H1 (cell line): ENCODE measurements at regions not wholly inside any gene's neighbourhood (a gene's known extent, or its start where the extent isn't known, plus 50 kb on each side); places are given as distances from the start of the nearest gene placed in this dataset.

Source experiments
- CTCF ChIA-PET: fragments of 300-600 bp; sonication (Branson Sonifier 250); formaldehyde crosslinking; loops from one replicate; lab custom pipeline; 2021; ENCODE audit not compliant: partially characterized antibody; lab: Charles Lee
- POLR2A ChIA-PET: fragments of 300-600 bp; sonication (Branson Sonifier 250); formaldehyde crosslinking; loops from one replicate; lab custom pipeline; 2021; ENCODE audit warnings: inconsistent platforms; ENCODE audit not compliant: partially characterized antibody; lab: Charles Lee
- DNase-seq, 2 experiments: peaks; one replicate each; pipeline versions ENCODE4 v3.0.0 to v3.0.0-alpha.2; 2010 to 2022; ENCODE audit warnings: low spot score in 2 of 2, low read depth in 1 of 2, mixed read lengths in 1 of 2
- FAIRE-seq: peaks from 2 replicates; lab custom pipeline; 2011; peaks lifted over from hg19 to GRCh38; lab: Jason Lieb, UNC
- H2AFZ ChIP-seq: 2 replicates; pipeline ENCODE4 v1.8.1; 2012; ENCODE audit warnings: low read length, inconsistent platforms
- H2AK5ac ChIP-seq: 2 replicates; pipeline ENCODE4 v1.6.1; 2013; ENCODE audit warnings: low read depth, low read length
- H2BK120ac ChIP-seq: replicated peaks from 2 replicates; pipeline ENCODE3; 2013; ENCODE audit warnings: low read depth, low read length, inconsistent platforms
- H2BK12ac ChIP-seq: 2 replicates; pipeline ENCODE4 v1.6.1; 2013; ENCODE audit warnings: low read depth, low read length
- H2BK15ac ChIP-seq: 2 replicates; pipeline ENCODE4 v1.6.1; 2013; ENCODE audit warnings: low read length
- H2BK20ac ChIP-seq: 2 replicates; pipeline ENCODE4 v1.6.1; 2013; ENCODE audit warnings: low read length
- H2BK5ac ChIP-seq: 2 replicates; pipeline ENCODE4 v1.6.1; 2013; ENCODE audit warnings: low read depth, low read length
- H3K14ac ChIP-seq: 2 replicates; pipeline ENCODE4 v1.6.1; 2013; ENCODE audit warnings: inconsistent platforms; ENCODE audit not compliant: insufficient read length
- H3K18ac ChIP-seq: 2 replicates; pipeline ENCODE4 v1.6.1; 2013; ENCODE audit warnings: low read length; ENCODE audit errors: extremely low read depth
- H3K23ac ChIP-seq: 2 replicates; pipeline ENCODE4 v1.6.1; 2013; ENCODE audit warnings: inconsistent platforms; ENCODE audit not compliant: insufficient read length
- H3K23me2 ChIP-seq: 2 replicates; pipeline ENCODE4 v1.6.1; 2013; ENCODE audit warnings: low read depth, low read length
- H3K27ac ChIP-seq: 2 replicates; pipeline ENCODE4 v1.6.1; 2011; ENCODE audit warnings: low read depth, low read length, inconsistent platforms
- H3K27me3 ChIP-seq, 4 experiments: replicated peaks in 1 of 4; 1 replicate in 1 of 4; 2 replicates in 3 of 4; pipeline versions ENCODE4 v1.6.1 to v1.8.1; 2011 to 2013; ENCODE audit warnings: low read length in 3 of 4, mild to moderate bottlenecking in 3 of 4, inconsistent platforms in 2 of 4, mixed read lengths in 2 of 4, moderate library complexity in 1 of 4; ENCODE audit not compliant: control insufficient read depth in 3 of 4, insufficient read depth in 3 of 4; ENCODE audit errors: extremely low read depth in 1 of 4
- H3K36me3 ChIP-seq, 4 experiments: 2 replicates each; pipeline versions ENCODE4 v1.6.1 to v1.8.1; 2011 to 2013; ENCODE audit warnings: mild to moderate bottlenecking in 4 of 4, low read length in 3 of 4, moderate library complexity in 2 of 4, control low read depth in 1 of 4, inconsistent platforms in 1 of 4; ENCODE audit not compliant: insufficient read depth in 4 of 4, control insufficient read depth in 2 of 4
- H3K4ac ChIP-seq: replicated peaks from 2 replicates; pipeline ENCODE3; 2013; ENCODE audit warnings: low read length, low read depth, mixed read lengths, inconsistent platforms; ENCODE audit not compliant: insufficient read length
- H3K4me1 ChIP-seq, 4 experiments: replicated peaks in 1 of 4; 1 replicate in 1 of 4; 2 replicates in 3 of 4; pipeline versions ENCODE4 v1.6.1 to v1.8.1; 2011 to 2013; ENCODE audit warnings: low read length in 3 of 4, inconsistent platforms in 2 of 4, mixed read lengths in 1 of 4; ENCODE audit not compliant: insufficient read depth in 4 of 4, control insufficient read depth in 3 of 4
- H3K4me2 ChIP-seq, 2 experiments: 2 replicates each; pipeline versions ENCODE4 v1.6.1 to v1.8.1; 2011 to 2013; ENCODE audit warnings: low read depth in 2 of 2, low read length in 2 of 2, control low read depth in 1 of 2, inconsistent platforms in 1 of 2, mild to moderate bottlenecking in 1 of 2; ENCODE audit not compliant: insufficient read depth in 1 of 2
- H3K4me3 ChIP-seq, 4 experiments: fragments of 200-600, 300-600 bp in 1 of 4; sonication (generic), shearing (Covaris generic), sonication (Bioruptor Twin) in 1 of 4; 2 replicates each; pipeline versions ENCODE4 v1.5.1 to v1.8.1; 2011 to 2016; ENCODE audit warnings: low read length in 4 of 4, low read depth in 3 of 4, control low read depth in 2 of 4, inconsistent platforms in 2 of 4, mild to moderate bottlenecking in 2 of 4, mixed read lengths in 1 of 4, moderate library complexity in 1 of 4; ENCODE audit not compliant: insufficient read depth in 2 of 4; ENCODE audit errors: extremely low read depth in 1 of 4
- H3K56ac ChIP-seq: replicated peaks from 2 replicates; pipeline ENCODE3; 2013; ENCODE audit warnings: low read depth, mild to moderate bottlenecking, mixed read lengths, low read length, inconsistent platforms; ENCODE audit not compliant: insufficient read length
- H3K79me1 ChIP-seq: 2 replicates; pipeline ENCODE4 v1.6.1; 2013; ENCODE audit warnings: low read depth, low read length, control low read depth
- H3K79me2 ChIP-seq, 2 experiments: 2 replicates each; pipeline versions ENCODE4 v1.6.1 to v1.8.1; 2012 to 2013; ENCODE audit warnings: low read length in 2 of 2, mild to moderate bottlenecking in 2 of 2, inconsistent platforms in 1 of 2; ENCODE audit not compliant: insufficient read depth in 2 of 2, control insufficient read depth in 1 of 2
- H3K9ac ChIP-seq, 4 experiments: replicated peaks in 1 of 4; 1 replicate in 1 of 4; 2 replicates in 3 of 4; pipeline versions ENCODE4 v1.6.1 to v1.8.1; 2011 to 2013; ENCODE audit warnings: low read depth in 3 of 4, low read length in 3 of 4, control low read depth in 2 of 4, mild to moderate bottlenecking in 2 of 4, moderate library complexity in 2 of 4, inconsistent platforms in 1 of 4; ENCODE audit errors: extremely low read depth in 1 of 4
- H3K9me3 ChIP-seq, 2 experiments: 2 replicates each; pipeline versions ENCODE4 v1.6.1 to v1.8.1; 2012 to 2013; ENCODE audit warnings: mild to moderate bottlenecking in 2 of 2, moderate library complexity in 2 of 2, control low read depth in 1 of 2, inconsistent platforms in 1 of 2, low read depth in 1 of 2, low read length in 1 of 2, mixed read lengths in 1 of 2; ENCODE audit not compliant: insufficient read depth in 2 of 2
- H4K20me1 ChIP-seq, 2 experiments: replicated peaks in 1 of 2; 2 replicates each; pipeline versions ENCODE3 to v1.8.1; 2011 to 2013; ENCODE audit warnings: inconsistent platforms in 2 of 2, low read length in 2 of 2, mild to moderate bottlenecking in 1 of 2; ENCODE audit not compliant: insufficient read depth in 2 of 2, control insufficient read depth in 1 of 2
- H4K5ac ChIP-seq: 2 replicates; pipeline ENCODE4 v1.6.1; 2013; ENCODE audit warnings: low read length, low read depth, mixed read lengths, inconsistent platforms; ENCODE audit not compliant: insufficient read length
- H4K8ac ChIP-seq: 2 replicates; pipeline ENCODE4 v1.8.0; 2013; ENCODE audit warnings: mild to moderate bottlenecking, moderate library complexity, low read length, inconsistent platforms; ENCODE audit not compliant: insufficient read depth; ENCODE audit errors: extremely low read depth
- H4K91ac ChIP-seq: replicated peaks from 2 replicates; pipeline ENCODE3; 2013; ENCODE audit warnings: low read length, mixed read lengths, inconsistent platforms; ENCODE audit not compliant: insufficient read length
- CBX5 ChIP-seq: fragments of 300-800, 300-1000 bp; sonication (generic); IDR thresholded peaks from 2 replicates; pipeline ENCODE4 v1.7.1; 2016; ENCODE audit warnings: antibody characterized with exemption, low read length, low read depth
- CHD1 ChIP-seq: IDR thresholded peaks from 2 replicates; pipeline ENCODE4 v1.6.1; 2012; ENCODE audit warnings: low read depth, low read length, improper control_type of control experiment
- CHD2 ChIP-seq: IDR thresholded peaks from 2 replicates; pipeline ENCODE4 v1.6.1; 2012; ENCODE audit warnings: low read length, improper control_type of control experiment
- CREB1 ChIP-seq: IDR thresholded peaks from 2 replicates; pipeline ENCODE4 v1.6.1; 2012; ENCODE audit warnings: inconsistent platforms
- KDM5A ChIP-seq: fragments of 200-600 bp; IDR thresholded peaks from 2 replicates; pipeline ENCODE4 v1.7.1; 2012; ENCODE audit warnings: mild to moderate bottlenecking, low read length, inconsistent platforms, mixed read lengths
- POLR2AphosphoS5 ChIP-seq: IDR thresholded peaks from 2 replicates; pipeline ENCODE4 v1.6.1; 2011; ENCODE audit warnings: low read depth, low read length
- RNF2 ChIP-seq: fragments of 200-900, 300-1000 bp; sonication (generic); IDR thresholded peaks from 2 replicates; pipeline ENCODE4 v1.7.1; 2016; ENCODE audit warnings: borderline replicate concordance, low read depth, mild to moderate bottlenecking, antibody characterized with exemption, low read length; ENCODE audit not compliant: poor library complexity, severe bottlenecking; ENCODE audit errors: missing control alignments
- TAF1 ChIP-seq: IDR thresholded peaks from 2 replicates; pipeline ENCODE4 v1.6.1; 2011; ENCODE audit warnings: mild to moderate bottlenecking, low read depth, low read length
- TBP ChIP-seq: IDR thresholded peaks from 2 replicates; pipeline ENCODE4 v1.6.1; 2011; ENCODE audit warnings: low read depth, low read length, improper control_type of control experiment
- WGBS, 2 experiments: shearing (Covaris generic) in 1 of 2; methylation state at CpG; one replicate each; pipeline versions ENCODE4 v1.1.6 to v1.1.7; 2013 to 2015; ENCODE audit warnings: low lambda C conversion rate in 2 of 2, mixed read lengths in 2 of 2, inconsistent platforms in 1 of 2, low coverage in 1 of 2, missing lambda C conversion rate in 1 of 2; ENCODE audit not compliant: insufficient replicate concordance in 2 of 2, insufficient coverage in 1 of 2, insufficient read length in 1 of 2; ENCODE audit errors: extremely low coverage in 1 of 2, missing lambda C conversion rate in 1 of 2; 5-methylcytosine and 5-hydroxymethylcytosine counted together
- TF ChIP-seq, protein P1 (sequence below), 3 experiments: IDR thresholded peaks; 1 replicate in 2 of 3; 2 replicates in 1 of 3; pipeline versions ENCODE4 v1.5.1 to v1.6.1; 2011; ENCODE audit warnings: low read length in 3 of 3, mild to moderate bottlenecking in 3 of 3, inconsistent platforms in 2 of 3, low read depth in 1 of 3, moderate library complexity in 1 of 3; ENCODE audit not compliant: insufficient read depth in 1 of 3; ENCODE audit errors: control extremely low read depth in 1 of 3
- TF ChIP-seq, protein P2 (sequence below): IDR thresholded peaks from 2 replicates; pipeline ENCODE4 v1.6.1; 2011; ENCODE audit warnings: low read length, improper control_type of control experiment
- TF ChIP-seq, protein P3 (sequence below): IDR thresholded peaks from 2 replicates; pipeline ENCODE4 v1.6.1; 2012; ENCODE audit warnings: inconsistent platforms

DNA sequence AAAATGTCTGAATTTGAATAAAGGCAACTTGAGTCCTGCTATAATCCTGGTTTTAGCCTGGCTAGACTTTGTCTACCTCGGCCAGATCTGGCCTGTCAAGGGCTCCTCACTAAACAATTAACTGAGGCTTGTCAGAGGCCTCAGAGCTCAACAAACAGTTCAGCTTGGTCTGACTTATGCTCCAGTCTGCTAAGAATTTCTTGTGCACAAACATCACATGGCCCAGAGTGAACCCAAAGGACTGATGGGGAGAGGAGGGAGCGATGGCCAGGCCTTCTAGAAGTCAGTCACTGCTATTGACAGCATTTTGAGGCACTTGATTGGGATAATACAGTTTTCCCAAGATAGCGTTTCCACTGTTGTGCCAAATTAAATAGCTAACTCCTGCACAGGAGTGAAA lies 555.1 kb upstream of the ID2 start:
- Histone ChIP-seq H4K20me1 (no peaks in the 10 kb centered on the region), H4K91ac (no peak overlapping the region), H2BK15ac (no peak overlapping the region), H3K23me2 (no peaks in the 10 kb centered on the region), H4K5ac (no peak overlapping the region), H3K4me2 (no peak overlapping the region), H3K14ac (no peak overlapping the region), H2AFZ (no peak overlapping the region), H3K27me3 (no peaks in the 10 kb centered on the region), H3K9ac (no peak overlapping the region), H3K18ac (no peak overlapping the region), H2BK5ac (no peak overlapping the region), H3K9me3 (no peaks in the 10 kb centered on the region), H4K8ac (no peak overlapping the region), H2BK20ac (no peak overlapping the region), H3K36me3 (no peaks in the 10 kb centered on the region), H3K4ac (no peak overlapping the region), H3K56ac (no peak overlapping the region), H3K23ac (no peak overlapping the region), H2AK5ac (no peak overlapping the region), H3K4me3 (no peak overlapping the region), H3K27ac (no peak overlapping the region), H2BK12ac (no peak overlapping the region), H3K79me2 (no peaks in the 10 kb centered on the region), H2BK120ac (no peak overlapping the region), H3K79me1 (no peaks in the 10 kb centered on the region), H3K4me1 (no peaks in the 10 kb centered on the region)
- ChIA-PET CTCF (no interaction called here), POLR2A (no interaction called here)
- FAIRE-seq (no peak), DNase-seq (no peak)
- WGBS, 2 experiments: 89% methylated on average over 3 of the region's 3 CpGs; no CpG with 5 or more reads in 1 of the 2 experiments
- TF ChIP-seq POLR2AphosphoS5 (no peak), TAF1 (no peak), CBX5 (no peak), CHD1 (no peak), CREB1 (no peak), CHD2 (no peak), KDM5A (no peak), TBP (no peak), RNF2 (no peak)
- TF ChIP-seq, protein P1, sequence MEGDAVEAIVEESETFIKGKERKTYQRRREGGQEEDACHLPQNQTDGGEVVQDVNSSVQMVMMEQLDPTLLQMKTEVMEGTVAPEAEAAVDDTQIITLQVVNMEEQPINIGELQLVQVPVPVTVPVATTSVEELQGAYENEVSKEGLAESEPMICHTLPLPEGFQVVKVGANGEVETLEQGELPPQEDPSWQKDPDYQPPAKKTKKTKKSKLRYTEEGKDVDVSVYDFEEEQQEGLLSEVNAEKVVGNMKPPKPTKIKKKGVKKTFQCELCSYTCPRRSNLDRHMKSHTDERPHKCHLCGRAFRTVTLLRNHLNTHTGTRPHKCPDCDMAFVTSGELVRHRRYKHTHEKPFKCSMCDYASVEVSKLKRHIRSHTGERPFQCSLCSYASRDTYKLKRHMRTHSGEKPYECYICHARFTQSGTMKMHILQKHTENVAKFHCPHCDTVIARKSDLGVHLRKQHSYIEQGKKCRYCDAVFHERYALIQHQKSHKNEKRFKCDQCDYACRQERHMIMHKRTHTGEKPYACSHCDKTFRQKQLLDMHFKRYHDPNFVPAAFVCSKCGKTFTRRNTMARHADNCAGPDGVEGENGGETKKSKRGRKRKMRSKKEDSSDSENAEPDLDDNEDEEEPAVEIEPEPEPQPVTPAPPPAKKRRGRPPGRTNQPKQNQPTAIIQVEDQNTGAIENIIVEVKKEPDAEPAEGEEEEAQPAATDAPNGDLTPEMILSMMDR (IDR thresholded peaks at IDR 0.05; ENCODE audit: control extremely low read depth in 1 of 3, insufficient read depth in 1 of 3, low read depth in 1 of 3, low read length in 3 of 3): no peak
- TF ChIP-seq, protein P2, sequence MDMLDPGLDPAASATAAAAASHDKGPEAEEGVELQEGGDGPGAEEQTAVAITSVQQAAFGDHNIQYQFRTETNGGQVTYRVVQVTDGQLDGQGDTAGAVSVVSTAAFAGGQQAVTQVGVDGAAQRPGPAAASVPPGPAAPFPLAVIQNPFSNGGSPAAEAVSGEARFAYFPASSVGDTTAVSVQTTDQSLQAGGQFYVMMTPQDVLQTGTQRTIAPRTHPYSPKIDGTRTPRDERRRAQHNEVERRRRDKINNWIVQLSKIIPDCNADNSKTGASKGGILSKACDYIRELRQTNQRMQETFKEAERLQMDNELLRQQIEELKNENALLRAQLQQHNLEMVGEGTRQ: no peak
- TF ChIP-seq, protein P3, sequence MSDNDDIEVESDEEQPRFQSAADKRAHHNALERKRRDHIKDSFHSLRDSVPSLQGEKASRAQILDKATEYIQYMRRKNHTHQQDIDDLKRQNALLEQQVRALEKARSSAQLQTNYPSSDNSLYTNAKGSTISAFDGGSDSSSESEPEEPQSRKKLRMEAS: no peak
